Stimulated activated naive CD4-positive, alpha-beta T cell treated with Interleukin-2 at 50 U/mL for 16 hours (primary cell): ENCODE measurements at regions not wholly inside any gene's neighbourhood (a gene's known extent, or its start where the extent isn't known, plus 50 kb on each side); places are given as distances from the start of the nearest gene placed in this dataset.
"Not testable (repeated sequence)": the region's sequence is repeated elsewhere in the genome, so short reads cannot be mapped to it uniquely, and the experiment has no call there.

Source experiments
- DNase-seq: peaks from one replicate; lab custom pipeline; 2025; lab: John Stamatoyannopoulos, UW

- DNase-seq: peak; percentile 11
Observed at GRCh38 chr12:116687888-116688287, 50.0 kb downstream of the SPRING1 start.

GRCh38 chr12:116684891-116685290 is 53.0 kb downstream of the SPRING1 start:
- no peak for DNase-seq

- DNase-seq: no peak
Observed at GRCh38 chr12:116677202-116677661, 60.6 kb downstream of the SPRING1 start.

- no peak for DNase-seq
Observed at GRCh38 chr12:116675339-116676107, 62.3 kb downstream of the SPRING1 start.

- no peak for DNase-seq
Observed at GRCh38 chr12:116674643-116675183, 63.2 kb downstream of the SPRING1 start.

- no peak for DNase-seq
Observed at GRCh38 chr12:116673681-116674111, 64.2 kb downstream of the SPRING1 start.

GRCh38 chr12:116672842-116673516 is 64.9 kb downstream of the SPRING1 start:
- DNase-seq: no peak

GRCh38 chr12:116672010-116672409 is 65.9 kb downstream of the SPRING1 start:
- no peak for DNase-seq

- DNase-seq: no peak
Observed at GRCh38 chr12:116670859-116671258, 67.0 kb downstream of the SPRING1 start.

- no peak for DNase-seq
Observed at GRCh38 chr12:116667752-116668151, 70.1 kb downstream of the SPRING1 start.

- DNase-seq: not testable (repeated sequence)
Observed at GRCh38 chr12:116666829-116667228, 71.0 kb downstream of the SPRING1 start.

GRCh38 chr12:116666305-116666673 is 71.6 kb downstream of the SPRING1 start:
- no peak for DNase-seq

GRCh38 chr12:116665666-116666304 is 72.1 kb downstream of the SPRING1 start:
- no peak for DNase-seq

- DNase-seq: no peak
Observed at GRCh38 chr12:116664085-116664484, 73.8 kb downstream of the SPRING1 start.

- DNase-seq: no peak
Observed at GRCh38 chr12:116662612-116663144, 75.2 kb downstream of the SPRING1 start.

- no peak for DNase-seq
Observed at GRCh38 chr12:116661341-116661740, 76.5 kb downstream of the SPRING1 start.

GRCh38 chr12:116660740-116661139 is 77.1 kb downstream of the SPRING1 start:
- DNase-seq: not testable (repeated sequence)

- DNase-seq: no peak
Observed at GRCh38 chr12:116659771-116660481, 77.9 kb downstream of the SPRING1 start.

- DNase-seq: no peak
Observed at GRCh38 chr12:116657921-116658495, 79.9 kb downstream of the SPRING1 start.

GRCh38 chr12:116656306-116656705 is 81.6 kb downstream of the SPRING1 start:
- DNase-seq: no peak

- no peak for DNase-seq
Observed at GRCh38 chr12:116654226-116654743, 83.6 kb downstream of the SPRING1 start.
